ENCODE measurements at regions not wholly inside any gene's neighbourhood (a gene's known extent, or its start where the extent isn't known, plus 50 kb on each side); places are given as distances from the start of the nearest gene placed in this dataset.

DNA sequence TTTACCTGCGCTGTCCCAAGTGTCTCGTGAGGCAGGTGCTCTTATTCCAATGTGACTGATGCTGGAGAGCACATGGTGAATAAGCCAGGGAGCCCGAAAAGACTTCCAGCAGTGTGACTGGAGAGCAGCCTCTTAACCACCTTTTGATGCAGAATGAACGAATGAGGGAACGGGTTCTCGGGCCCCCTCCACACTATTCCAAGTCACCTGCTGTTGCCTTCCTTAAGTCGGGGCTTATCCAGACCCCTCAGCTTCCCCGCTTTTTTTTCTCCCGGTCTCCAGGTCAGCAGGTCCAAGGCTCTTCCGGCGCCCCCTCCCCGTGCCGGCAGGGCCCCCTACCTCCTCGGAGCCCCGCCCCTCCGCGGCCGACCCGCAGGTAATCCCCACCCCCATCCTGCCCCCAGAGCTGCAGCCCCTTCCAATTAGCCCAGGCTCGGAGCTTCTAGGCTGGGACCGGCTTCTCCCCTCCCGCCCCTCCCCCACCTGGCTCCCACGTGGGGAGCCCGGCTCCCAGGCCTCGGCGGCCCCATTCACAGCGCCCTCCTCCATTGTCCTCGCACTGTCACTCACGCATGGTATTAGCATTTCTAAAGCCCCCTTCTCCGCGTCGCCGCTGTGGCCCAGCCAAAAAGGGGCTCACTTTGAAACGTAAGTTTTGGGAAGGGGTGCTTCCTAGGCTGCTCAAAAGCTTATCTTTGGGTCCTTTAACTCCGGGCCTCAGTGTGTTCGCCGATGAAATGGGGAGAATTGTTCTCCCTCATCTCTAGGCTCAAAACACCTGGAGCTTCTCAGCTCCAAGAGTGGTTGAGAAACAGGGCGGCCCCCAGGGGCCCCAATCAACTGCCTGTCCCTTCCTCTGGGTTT lies 56.2 kb upstream of the PJA1 start:
- no peak overlapping the region for H3K4me3 ChIP-seq
- DNase-seq (ENCODE audit: extremely low spot score) = no peak
- intact Hi-C loops (cut with DNase I) = loop anchor here (5.0 kb wide), 2 partner anchors 129 to 394 kb away; partner anchors contain the start of gene EFNB1
- H3K36me3 ChIP-seq = no peaks in the 10 kb centered on the region
- H3K9me3 ChIP-seq = no peaks in the 10 kb centered on the region
- TF ChIP-seq POLR2AphosphoS5 (IDR thresholded peaks at IDR 0.05) (no peak), CTCF (IDR thresholded peaks at IDR 0.05) (no peak), EP300 (IDR thresholded peaks at IDR 0.05) (no peak), POLR2A (IDR thresholded peaks at IDR 0.05; ENCODE audit: low read depth) (no peak)
- WGBS = 38% methylated on average over 35 of the region's 38 CpGs
- H3K27ac ChIP-seq (replicated peaks in 1 of 4) = no peak overlapping the region
- no peaks in the 10 kb centered on the region for H3K27me3 ChIP-seq
- peaks cover 0 to 27% (median 18%) of the 10 kb centered on the region in 4 donors for H3K4me1 ChIP-seq

GRCh38 chrX:69218407-69218997 lies 53.2 kb upstream of the PJA1 start:
- H3K9me3 ChIP-seq = no peaks in the 10 kb centered on the region
- no peak overlapping the region for H3K27ac ChIP-seq (replicated peaks in 1 of 4)
- H3K4me3 ChIP-seq = no peak overlapping the region
- intact Hi-C loops (cut with DNase I) = loop anchor here (5.0 kb wide), 1 partner anchor 61 kb away; no protein-coding TSS in a partner anchor
- DNase-seq (ENCODE audit: extremely low spot score) = no peak
- H3K4me1 ChIP-seq = peaks cover 0 to 39% (median 20%) of the 10 kb centered on the region in 4 donors
- WGBS = 80% methylated on average over 2 of the region's 2 CpGs
- H3K27me3 ChIP-seq = peaks cover 0 to 5% (median 0%) of the 10 kb centered on the region in 4 donors
- H3K36me3 ChIP-seq = no peaks in the 10 kb centered on the region
- TF ChIP-seq POLR2A (IDR thresholded peaks at IDR 0.05; ENCODE audit: low read depth) = no peak
- no peak for TF ChIP-seq CTCF (IDR thresholded peaks at IDR 0.05)

DNA sequence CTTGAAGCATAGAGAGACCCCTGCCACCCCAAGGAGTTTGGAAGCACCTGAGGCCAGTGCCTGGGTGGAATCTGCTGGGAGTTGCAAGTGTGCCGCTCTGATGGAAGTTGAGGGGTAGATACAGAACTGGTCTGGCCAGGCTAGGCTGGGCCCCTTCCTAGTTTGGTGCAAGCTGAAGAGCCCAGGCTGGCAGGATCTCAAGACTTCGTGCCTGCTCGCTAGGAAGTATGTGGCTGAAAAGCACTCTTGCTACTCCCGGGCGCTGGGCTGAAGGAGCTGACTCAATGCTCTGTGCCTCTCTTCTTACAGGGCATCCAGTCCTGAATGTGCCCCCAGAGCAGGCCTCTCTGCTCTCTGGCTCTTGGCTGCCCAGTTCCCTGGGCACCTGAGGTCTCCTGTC lies 51.7 kb upstream of the PJA1 start:
- no peak for DNase-seq (ENCODE audit: extremely low spot score)
- Histone ChIP-seq H3K4me1 (peaks cover 0 to 35% (median 18%) of the 10 kb centered on the region in 4 donors), H3K9me3 (no peaks in the 10 kb centered on the region), H3K4me3 (no peak overlapping the region), H3K36me3 (no peaks in the 10 kb centered on the region), H3K27me3 (peaks cover 0 to 5% (median 0%) of the 10 kb centered on the region in 4 donors), H3K27ac (replicated peaks in 1 of 4) (peak overlapping the region; percentile 46 to 57 (median 50))
- intact Hi-C loops (cut with DNase I) = loop anchor here (5.0 kb wide), 1 partner anchor 60 kb away; no protein-coding TSS in a partner anchor
- no peak for TF ChIP-seq POLR2AphosphoS5 (IDR thresholded peaks at IDR 0.05)
- no peak for TF ChIP-seq CTCF (IDR thresholded peaks at IDR 0.05)
- TF ChIP-seq EP300 (IDR thresholded peaks at IDR 0.05) = no peak
- TF ChIP-seq POLR2A (IDR thresholded peaks at IDR 0.05; ENCODE audit: low read depth) = no peak
- WGBS = 73% methylated on average over 5 of the region's 5 CpGs

DNA sequence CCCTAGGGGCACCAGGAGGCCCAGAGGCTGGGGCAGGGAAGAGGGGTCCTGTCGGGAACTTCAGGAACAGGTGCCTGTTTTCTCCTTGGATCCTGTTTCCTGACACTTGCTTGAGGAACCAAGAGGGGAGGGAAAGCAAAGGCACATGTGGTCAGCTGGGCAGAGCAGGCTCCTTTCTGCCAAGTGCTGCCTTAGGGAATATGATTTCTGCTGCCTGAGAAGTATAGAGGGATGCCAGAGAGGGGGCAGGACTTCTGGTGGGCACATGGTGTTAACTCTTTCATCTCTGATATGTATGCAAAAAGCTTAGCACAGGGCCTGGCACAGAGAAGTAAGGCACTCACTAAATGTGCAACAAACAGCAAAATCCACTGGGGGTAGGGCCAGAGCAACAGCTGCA lies 51.2 kb upstream of the PJA1 start:
- Histone ChIP-seq H3K4me3 (no peak overlapping the region), H3K9me3 (no peaks in the 10 kb centered on the region), H3K36me3 (no peaks in the 10 kb centered on the region), H3K27ac (replicated peaks in 1 of 4) (peak overlapping the region in 3 of 4 donors; percentile 46 to 57 (median 47)), H3K4me1 (peaks cover 0 to 35% (median 15%) of the 10 kb centered on the region in 4 donors), H3K27me3 (peaks cover 0 to 5% (median 0%) of the 10 kb centered on the region in 4 donors)
- intact Hi-C loops (cut with DNase I) = loop anchor here (5.0 kb wide), 1 partner anchor 59 kb away; no protein-coding TSS in a partner anchor
- TF ChIP-seq EP300 (IDR thresholded peaks at IDR 0.05) = no peak
- no peak for TF ChIP-seq CTCF (IDR thresholded peaks at IDR 0.05)
- no peak for TF ChIP-seq POLR2A (IDR thresholded peaks at IDR 0.05; ENCODE audit: low read depth)
- no peak for TF ChIP-seq POLR2AphosphoS5 (IDR thresholded peaks at IDR 0.05)
- DNase-seq (ENCODE audit: extremely low spot score) = no peak
- WGBS = 20% methylated on average over 1 of the region's 1 CpG

All from esophagus muscularis mucosa (tissue), 4 donors.